GM19467 (cell line): ENCODE measurements at regions not wholly inside any gene's neighbourhood (a gene's known extent, or its start where the extent isn't known, plus 50 kb on each side); places are given as distances from the start of the nearest gene placed in this dataset.

ENCODE experiments used
- ATAC-seq: cut with Tn5 transposase; IDR thresholded peaks from one replicate; pipeline ENCODE4 v1.9.1; 2021; ENCODE audit warnings: mild to moderate bottlenecking, moderate library complexity; ENCODE audit not compliant: unreplicated experiment

DNA sequence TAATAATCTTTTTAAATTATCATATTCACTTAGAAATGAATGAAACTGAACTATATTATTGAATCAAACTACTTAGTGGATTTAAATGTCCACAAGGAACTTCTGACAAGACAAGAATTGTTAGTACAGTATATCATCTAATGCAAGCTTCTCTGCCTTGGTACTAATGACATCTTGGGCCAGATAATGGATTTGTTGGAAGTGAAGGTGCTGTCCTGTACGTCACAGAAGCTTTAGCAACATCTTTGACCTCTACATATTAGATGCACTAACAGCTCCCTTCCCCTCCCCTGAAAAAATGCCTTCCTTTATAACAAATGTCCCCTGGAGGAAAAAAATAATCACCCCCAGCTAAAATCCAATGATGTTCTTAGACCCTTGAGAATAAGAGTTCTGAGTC is 695.8 kb upstream of the EYS start:
- no peak for ATAC-seq

DNA sequence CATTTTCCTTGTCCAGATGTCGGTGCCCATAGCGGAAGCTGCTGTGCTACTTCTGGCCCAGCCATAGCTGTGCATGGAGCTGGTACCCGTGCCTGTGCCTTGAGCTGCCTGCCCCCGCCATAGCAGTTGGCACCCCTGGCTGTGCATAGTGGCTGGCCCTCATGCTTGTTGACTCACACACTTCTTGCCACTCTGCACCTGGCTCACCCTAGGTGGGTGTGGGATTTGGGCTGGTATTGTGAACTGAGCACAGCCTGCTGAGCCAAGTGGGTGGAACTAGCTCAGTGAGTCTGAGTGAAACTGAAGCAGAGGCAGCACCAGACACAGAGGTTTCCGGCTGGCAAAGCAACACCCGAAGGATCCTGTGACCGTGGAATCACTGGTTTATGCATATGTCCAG is 689.5 kb upstream of the EYS start:
- no peak for ATAC-seq

DNA sequence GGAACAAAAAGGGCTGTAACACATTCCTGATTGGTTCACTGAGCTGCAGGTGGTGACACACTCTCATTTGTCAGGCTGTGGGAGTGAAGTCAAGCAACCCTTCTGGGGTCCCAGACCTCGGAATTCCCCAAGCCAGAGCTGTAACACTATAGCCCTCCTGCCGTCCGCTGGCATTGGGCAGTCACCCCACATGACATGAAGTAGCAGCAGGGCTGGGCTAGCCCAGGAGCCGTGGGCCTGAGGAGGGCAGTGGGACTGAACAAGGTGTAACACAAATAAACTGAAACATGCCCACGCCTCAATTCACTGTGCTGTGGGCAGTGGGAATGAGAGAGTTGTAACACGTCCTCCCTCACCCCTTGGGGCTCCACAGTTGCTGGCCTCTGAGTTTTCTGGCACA is 689.1 kb upstream of the EYS start:
- no peak for ATAC-seq

DNA sequence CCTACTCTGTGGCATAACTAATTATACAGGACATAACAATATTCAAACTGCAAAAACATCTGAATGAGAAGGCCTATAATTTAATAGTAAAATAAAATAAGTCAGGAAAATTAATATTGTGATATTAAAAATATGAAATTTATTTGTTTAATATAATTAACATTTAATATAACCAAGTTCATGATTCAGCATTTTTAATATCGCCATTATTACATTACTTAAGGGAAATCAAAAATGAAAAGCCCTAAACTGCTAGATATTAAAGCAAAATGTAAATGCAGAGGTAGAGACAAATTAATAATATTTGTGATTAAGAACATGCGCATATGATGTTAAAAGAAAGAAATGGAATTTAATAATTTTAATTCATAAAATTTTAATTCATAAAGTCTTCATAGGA is 683.4 kb upstream of the EYS start:
- no peak for ATAC-seq

- no peak for ATAC-seq
Observed at GRCh38 chr6:66376001-66376400, 669.0 kb upstream of the EYS start.

DNA sequence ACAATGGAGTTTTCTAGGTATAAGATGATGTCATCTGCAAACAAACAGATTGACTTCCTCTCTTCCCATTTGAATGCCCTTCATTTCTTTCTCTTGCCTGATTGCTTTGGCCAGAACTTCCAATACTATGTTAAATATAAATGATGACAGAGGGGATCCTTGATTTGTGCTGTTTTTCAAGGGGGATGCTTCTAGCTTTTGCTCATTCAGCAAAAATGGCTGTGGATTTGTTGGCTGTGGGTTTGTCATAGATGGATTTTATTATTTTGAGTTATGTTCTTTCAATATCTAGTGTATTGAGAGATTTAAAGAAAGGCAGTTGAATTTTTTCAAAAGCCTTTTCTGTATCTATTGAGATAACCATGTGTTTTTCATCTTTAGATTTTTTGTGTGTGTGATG is 662.4 kb upstream of the EYS start:
- ATAC-seq, result no peak

DNA sequence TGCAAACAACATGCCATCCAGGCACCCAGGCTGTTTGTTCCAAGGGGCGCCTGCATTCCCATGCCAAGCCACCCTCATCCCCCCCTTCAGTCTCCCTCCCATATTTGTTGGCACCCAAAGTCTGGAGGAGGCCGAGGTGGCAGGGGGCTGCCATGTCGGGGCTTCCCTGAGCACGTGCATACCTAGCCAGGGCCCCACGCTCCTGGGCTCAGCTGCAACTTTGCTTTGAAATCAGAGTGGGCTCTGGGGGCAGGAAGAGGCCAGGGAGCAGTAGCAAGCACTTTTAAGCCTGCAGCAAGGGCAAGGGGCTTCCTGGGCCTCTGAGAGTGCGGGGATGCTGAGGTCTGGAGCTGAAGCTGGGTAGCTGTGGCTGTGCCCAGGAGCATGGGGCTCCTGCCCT is 655.9 kb upstream of the EYS start:
- no peak for ATAC-seq

- ATAC-seq, result no peak
Observed at GRCh38 chr6:66361886-66362285, 654.9 kb upstream of the EYS start.

- ATAC-seq, result no peak
Observed at GRCh38 chr6:66357781-66358180, 650.8 kb upstream of the EYS start.

DNA sequence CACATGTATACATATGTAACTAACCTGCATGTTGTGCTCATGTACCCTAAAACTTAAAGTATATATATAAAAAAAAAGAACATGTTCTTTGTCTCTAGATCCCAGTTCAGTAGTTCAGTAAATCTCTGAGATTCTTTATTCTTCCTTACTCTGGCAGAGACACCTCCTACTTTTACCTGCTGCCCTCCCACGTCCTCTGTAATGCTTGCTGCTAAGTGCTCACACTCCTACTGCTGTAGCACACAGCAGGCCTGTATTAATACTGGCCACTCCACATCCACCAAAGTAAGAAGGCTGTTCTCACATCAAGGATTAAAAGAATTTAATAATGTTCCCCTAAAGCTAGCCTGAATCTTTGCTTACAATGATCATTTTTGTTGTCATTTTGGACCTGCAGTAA is 648.4 kb upstream of the EYS start:
- ATAC-seq, result no peak

- ATAC-seq, result no peak
Observed at GRCh38 chr6:66344796-66345195, 637.8 kb upstream of the EYS start.

DNA sequence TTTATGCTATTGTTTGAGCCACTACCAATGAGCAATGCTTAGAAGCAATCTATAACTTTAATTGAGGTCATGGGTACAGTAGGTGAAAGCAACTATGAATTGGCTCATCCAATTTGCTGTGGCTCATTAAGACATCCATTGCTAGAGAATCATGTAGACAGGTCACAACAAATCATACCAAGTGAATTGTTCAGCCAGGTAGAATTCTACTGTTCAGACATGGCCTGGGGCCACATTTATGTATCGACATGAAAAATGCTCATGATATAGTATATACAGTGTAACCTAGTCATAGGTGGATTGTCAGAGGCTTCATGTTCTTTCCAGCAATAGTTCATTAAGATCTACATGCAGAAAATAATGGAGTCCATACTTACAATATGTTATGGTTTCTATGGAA is 633.7 kb upstream of the EYS start:
- ATAC-seq, result no peak

DNA sequence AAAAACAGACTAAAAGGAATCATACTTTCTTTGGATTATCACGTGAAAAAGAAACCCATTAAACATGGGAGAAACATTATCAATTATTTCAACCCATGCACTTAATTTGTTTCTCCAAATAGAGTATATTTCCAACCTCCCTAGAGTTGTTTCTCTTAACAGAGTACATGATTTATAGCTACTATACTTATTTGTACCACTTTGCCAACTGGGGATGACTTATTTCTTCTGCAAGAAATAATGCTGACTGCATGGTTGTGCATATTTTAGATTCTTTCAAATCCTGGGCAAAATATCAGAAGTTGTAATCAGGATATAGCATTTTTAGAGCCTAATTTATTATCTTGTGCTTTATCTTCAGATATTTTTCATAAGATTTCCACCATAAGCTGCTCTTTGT is 629.1 kb upstream of the EYS start:
- ATAC-seq, result no peak

DNA sequence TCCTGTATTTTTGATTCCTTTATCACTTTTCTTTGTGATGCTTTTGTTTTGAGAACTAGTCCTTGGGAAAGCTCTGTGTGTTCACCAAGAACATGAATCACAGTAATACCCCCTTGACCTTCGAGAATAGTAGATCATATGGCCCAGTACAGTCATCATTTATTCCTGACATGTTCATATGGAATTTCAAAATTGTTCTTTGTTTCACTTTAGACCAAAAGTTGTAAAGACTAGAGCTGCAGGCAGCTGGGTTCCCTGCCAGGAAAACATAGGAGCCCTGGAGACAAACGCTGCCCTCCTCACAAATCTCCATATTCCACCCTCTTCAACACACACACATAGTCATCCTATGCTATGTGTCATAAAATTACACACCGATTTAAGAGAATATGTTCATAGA is 621.2 kb upstream of the EYS start:
- no peak for ATAC-seq

DNA sequence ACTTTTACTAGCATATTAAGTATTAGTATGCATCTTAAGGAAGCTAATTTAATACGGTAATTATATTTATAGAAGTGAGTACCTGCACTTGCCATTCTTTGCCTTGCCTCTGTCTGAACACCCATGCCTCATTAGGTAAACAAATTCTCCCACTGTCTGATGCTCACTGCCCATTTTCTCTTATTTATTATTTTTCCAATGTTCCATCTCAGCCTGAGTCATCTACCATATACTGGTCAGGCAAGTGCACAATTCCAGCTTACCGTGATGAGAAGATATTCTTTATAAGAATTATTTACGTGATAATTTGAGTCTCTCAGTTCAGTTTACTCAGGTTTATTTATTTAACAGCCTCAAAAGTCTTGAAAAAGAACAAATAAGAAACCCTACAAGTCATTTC is 619.2 kb upstream of the EYS start:
- ATAC-seq, result no peak

GRCh38 chr6:66321017-66321416 is 614.0 kb upstream of the EYS start:
- ATAC-seq, result no peak

DNA sequence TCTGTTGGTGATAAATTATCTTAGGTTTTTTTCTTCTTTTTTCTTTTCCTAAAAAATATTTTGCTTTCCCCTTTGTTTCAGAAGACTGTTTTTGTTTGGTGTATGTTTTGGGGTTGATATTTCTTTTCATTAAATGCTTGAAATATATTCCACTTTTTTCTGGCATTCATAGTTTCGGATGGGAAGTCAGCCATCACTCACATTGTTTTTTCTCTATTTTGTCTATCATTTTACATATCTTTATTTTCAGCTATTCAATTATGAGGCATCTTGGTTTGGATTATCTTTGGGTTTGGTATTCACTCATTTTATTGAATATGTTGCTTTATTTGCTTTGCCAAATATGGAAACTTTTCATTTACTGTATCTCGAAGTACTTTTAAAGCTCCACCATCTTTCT is 600.5 kb upstream of the EYS start:
- no peak for ATAC-seq

DNA sequence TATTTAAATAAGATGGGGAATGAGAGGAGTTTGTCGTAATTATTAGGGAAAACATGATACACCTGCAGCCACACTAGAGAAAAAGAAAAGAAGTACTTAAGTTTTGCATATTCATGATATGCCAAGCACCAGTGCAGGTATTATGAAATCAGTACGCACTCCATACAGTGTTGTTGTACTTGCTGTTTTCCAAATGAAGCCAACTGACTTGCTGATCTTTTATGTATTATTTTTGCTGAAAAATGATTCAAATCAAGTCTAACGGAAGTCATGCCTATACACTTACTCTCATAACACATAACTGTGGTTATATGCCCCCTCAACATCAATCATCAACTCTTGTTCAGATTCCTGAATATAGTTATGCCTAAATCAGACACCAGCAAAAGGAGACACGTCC is 584.9 kb upstream of the EYS start:
- no peak for ATAC-seq

DNA sequence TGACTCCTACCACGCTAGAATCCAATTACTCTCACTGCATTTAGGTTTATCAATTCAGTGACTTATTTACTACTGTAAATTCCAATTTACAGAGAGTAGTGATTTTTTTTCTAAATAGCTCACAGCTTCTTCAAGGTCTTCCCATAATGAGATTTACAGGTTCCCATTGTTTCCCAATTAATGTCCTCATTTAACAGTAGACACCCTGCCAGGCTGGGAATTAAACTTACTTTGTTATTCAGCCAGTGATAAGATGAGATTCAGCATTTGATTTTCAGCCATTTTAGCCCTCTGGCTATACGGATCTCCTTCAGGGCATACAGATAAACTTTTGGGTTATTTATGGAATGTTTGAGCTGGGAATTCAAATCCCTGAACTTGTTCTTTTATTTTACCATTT is 582.9 kb upstream of the EYS start:
- ATAC-seq, result no peak

- no peak for ATAC-seq
Observed at GRCh38 chr6:66278115-66278514, 571.1 kb upstream of the EYS start.

- ATAC-seq, result no peak
Observed at GRCh38 chr6:66277400-66277799, 570.4 kb upstream of the EYS start.

DNA sequence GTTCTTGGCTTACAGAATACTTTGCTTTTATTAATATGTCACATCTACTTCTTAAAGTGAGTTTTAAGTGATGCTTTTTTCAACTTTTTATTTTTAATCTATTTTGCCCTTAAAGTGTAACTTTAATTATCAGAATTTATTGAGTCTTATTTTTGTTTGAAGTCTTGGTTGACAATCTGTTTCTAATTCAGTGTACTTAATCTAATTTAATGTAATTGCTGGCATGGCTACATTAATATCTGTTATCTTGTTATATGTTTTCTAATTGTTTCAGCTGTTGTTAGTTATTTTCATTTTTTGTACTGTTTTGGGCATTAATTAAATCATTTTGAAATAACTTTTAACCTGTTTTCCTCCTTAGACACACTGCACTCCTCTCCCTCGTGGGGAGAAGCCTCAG is 558.7 kb upstream of the EYS start:
- no peak for ATAC-seq

DNA sequence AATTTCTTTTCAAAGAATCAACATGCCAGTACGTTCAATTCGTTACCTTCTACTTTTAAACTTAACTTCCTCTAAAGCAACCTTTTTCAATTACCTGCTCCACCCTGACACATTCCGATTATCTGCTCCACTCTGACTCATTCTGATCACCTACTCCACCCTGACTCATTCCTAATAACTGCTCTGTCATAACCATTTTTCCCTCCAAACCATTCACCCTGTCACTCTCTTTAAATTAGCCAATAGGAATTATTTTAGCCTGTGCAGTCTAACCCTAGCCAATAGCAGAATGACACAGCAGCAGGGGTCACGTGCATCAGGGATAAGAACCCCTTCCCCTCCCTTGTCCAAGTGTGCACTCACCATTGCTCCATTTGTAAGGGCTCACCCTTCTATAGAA is 557.4 kb upstream of the EYS start:
- ATAC-seq, result no peak
